BE2C (cell line): ENCODE measurements at regions not wholly inside any gene's neighbourhood (a gene's known extent, or its start where the extent isn't known, plus 50 kb on each side); places are given as distances from the start of the nearest gene placed in this dataset.

Experiments
- DNase-seq: peaks from one replicate; pipeline ENCODE4 v3.0.0-alpha.2; 2020
- H3K27me3 ChIP-seq: fragments of 250-450 bp; sonication (Bioruptor Pico); 2 replicates; pipeline ENCODE4 v1.5.1; 2020; ENCODE audit warnings: mild to moderate bottlenecking
- H3K36me3 ChIP-seq: fragments of 250-450 bp; sonication (Bioruptor Pico); 2 replicates; pipeline ENCODE4 v1.5.1; 2020; ENCODE audit warnings: mild to moderate bottlenecking
- H3K4me1 ChIP-seq: fragments of 250-450 bp; sonication (Bioruptor Pico); 2 replicates; pipeline ENCODE4 v1.5.1; 2020
- H3K4me3 ChIP-seq: 2 replicates; pipeline ENCODE4 v1.5.1; 2011; ENCODE audit warnings: low read depth, low read length
- H3K9me3 ChIP-seq: fragments of 250-450 bp; sonication (Bioruptor Pico); 2 replicates; pipeline ENCODE4 v1.5.1; 2020
- TF ChIP-seq, protein P1 (sequence below): IDR thresholded peaks from 2 replicates; pipeline ENCODE4 v1.5.1; 2012; ENCODE audit warnings: mild to moderate bottlenecking, low read depth, low read length

DNA sequence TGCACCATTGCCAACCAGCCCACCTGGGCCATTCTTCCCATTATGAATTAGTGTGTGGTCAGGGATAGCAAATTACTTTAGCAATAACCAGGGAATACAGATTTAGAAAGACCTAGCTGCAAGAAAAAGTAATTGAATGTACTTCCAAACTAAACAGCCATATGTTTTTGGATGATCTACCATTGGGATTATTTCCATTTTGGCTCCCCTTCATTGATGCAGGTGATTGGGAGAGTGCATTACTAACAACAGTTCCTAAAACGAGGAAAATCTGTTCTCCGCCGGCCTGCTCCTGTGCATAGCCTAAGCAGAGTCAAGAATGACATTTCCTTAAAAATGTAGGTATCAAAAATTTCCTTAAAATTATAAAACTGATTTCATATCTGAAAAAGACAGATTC, 58.5 kb downstream of the MAIP1 start:
- TF ChIP-seq, protein P1, sequence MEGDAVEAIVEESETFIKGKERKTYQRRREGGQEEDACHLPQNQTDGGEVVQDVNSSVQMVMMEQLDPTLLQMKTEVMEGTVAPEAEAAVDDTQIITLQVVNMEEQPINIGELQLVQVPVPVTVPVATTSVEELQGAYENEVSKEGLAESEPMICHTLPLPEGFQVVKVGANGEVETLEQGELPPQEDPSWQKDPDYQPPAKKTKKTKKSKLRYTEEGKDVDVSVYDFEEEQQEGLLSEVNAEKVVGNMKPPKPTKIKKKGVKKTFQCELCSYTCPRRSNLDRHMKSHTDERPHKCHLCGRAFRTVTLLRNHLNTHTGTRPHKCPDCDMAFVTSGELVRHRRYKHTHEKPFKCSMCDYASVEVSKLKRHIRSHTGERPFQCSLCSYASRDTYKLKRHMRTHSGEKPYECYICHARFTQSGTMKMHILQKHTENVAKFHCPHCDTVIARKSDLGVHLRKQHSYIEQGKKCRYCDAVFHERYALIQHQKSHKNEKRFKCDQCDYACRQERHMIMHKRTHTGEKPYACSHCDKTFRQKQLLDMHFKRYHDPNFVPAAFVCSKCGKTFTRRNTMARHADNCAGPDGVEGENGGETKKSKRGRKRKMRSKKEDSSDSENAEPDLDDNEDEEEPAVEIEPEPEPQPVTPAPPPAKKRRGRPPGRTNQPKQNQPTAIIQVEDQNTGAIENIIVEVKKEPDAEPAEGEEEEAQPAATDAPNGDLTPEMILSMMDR = no peak
- DNase-seq = no peak

DNA sequence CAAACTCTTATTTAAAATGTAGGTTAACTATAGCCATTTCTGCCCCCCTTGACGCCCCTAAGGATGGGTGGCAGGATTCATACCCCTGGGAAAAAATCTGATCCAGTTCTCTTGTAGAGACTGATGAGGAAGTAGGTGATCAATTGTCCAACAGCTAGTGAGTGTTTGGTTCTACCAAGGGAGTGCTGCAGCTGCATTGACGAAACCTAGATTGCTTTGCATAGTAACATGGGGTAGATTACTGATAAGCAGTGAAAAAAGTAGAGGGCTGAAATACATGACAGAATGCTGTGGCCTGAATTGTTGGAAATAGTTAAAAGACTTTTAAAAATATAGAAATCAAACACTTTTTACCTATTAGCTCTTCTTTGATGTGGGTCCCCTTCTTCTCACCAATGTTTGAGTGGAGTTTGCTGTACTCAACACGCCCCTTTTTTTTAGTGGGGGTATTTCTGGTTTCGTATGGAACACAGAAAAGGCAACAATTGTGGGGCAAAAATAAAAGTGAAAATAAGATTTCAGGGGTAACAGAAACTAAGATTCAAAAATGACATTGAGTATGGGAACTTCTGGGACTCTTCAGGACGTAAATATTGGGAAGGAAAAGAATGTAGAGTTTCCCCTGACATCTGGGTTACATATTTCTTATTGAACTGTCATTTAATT, 66.2 kb downstream of the MAIP1 start:
- no peaks in the 10 kb centered on the region for H3K9me3 ChIP-seq
- H3K27me3 ChIP-seq = no peaks in the 10 kb centered on the region
- H3K36me3 ChIP-seq = no peaks in the 10 kb centered on the region
- H3K4me1 ChIP-seq = no peaks in the 10 kb centered on the region
- TF ChIP-seq, protein P1 = no peak
- DNase-seq = no peak
- no peak overlapping the region for H3K4me3 ChIP-seq

More for the DNA sequence above, 58.5 kb downstream of the MAIP1 start:
- Histone ChIP-seq H3K27me3 (no peaks in the 10 kb centered on the region), H3K4me3 (no peak overlapping the region), H3K36me3 (no peaks in the 10 kb centered on the region), H3K4me1 (no peaks in the 10 kb centered on the region), H3K9me3 (no peaks in the 10 kb centered on the region)

DNA sequence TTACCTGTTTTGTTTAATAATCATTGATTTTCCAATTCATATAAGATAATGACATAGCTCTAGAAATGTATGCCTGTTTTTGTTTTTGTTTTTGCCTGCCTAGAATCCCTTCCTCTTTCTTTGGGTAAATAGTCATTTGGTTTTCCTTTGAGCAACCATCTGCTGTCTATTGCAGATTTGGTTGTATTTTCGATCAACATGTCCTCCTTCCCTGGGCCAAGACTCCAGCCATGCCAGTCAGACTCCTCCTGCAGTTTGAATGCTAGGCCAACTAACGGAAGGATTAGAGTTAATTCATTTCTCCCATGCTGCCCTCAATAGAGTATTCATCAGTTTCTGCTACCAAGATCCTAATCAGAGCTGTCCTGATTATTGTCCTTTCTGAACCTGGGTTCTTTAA, 67.1 kb downstream of the MAIP1 start:
- Histone ChIP-seq H3K4me3 (no peak overlapping the region), H3K27me3 (no peaks in the 10 kb centered on the region), H3K4me1 (no peaks in the 10 kb centered on the region), H3K9me3 (no peaks in the 10 kb centered on the region), H3K36me3 (no peaks in the 10 kb centered on the region)
- DNase-seq = no peak
- TF ChIP-seq, protein P1 = no peak

DNA sequence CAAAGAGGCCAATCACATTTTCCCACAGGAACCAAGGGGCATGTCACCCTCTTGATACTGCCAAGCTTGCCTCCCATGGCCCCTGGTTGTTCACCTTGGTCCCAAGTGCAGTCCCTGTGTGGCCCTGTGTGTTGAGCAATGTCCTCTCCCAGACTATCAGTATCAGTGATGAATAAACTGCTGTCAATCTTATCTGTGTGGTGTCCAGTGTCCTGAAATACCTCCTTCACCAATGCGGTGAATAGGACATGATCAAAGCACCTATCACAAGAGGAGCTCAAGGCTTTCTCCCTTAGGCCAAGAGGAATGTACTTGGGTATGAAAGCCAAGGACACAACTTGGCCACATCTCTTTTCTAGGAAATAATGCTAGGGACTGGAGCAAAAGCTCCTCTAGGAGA, 68.2 kb downstream of the MAIP1 start:
- DNase-seq = no peak
- Histone ChIP-seq H3K4me1 (no peaks in the 10 kb centered on the region), H3K9me3 (no peaks in the 10 kb centered on the region), H3K4me3 (no peak overlapping the region), H3K36me3 (no peaks in the 10 kb centered on the region), H3K27me3 (no peaks in the 10 kb centered on the region)
- TF ChIP-seq, protein P1 = no peak

DNA sequence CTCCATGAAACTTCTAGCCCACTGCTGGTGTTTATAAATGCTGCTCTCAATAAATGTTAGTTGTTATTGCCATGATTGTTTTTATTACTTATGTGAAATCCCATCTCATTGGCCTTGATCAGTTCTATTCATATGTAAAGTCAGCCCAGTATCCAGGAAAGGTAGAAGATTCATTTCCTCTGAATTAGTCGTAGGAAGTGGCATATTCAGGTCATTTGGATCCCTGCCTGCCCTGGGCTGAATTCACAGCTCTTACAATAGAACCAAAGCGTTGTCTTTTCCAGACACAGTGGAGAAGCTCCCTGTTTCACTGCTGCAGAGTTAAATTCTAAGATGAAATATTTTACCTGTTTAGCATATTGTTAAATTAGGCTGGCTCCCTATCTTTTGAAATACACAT, 70.3 kb downstream of the MAIP1 start:
- Histone ChIP-seq H3K4me3 (no peak overlapping the region), H3K9me3 (no peaks in the 10 kb centered on the region)
- TF ChIP-seq, protein P1 = no peak

DNA sequence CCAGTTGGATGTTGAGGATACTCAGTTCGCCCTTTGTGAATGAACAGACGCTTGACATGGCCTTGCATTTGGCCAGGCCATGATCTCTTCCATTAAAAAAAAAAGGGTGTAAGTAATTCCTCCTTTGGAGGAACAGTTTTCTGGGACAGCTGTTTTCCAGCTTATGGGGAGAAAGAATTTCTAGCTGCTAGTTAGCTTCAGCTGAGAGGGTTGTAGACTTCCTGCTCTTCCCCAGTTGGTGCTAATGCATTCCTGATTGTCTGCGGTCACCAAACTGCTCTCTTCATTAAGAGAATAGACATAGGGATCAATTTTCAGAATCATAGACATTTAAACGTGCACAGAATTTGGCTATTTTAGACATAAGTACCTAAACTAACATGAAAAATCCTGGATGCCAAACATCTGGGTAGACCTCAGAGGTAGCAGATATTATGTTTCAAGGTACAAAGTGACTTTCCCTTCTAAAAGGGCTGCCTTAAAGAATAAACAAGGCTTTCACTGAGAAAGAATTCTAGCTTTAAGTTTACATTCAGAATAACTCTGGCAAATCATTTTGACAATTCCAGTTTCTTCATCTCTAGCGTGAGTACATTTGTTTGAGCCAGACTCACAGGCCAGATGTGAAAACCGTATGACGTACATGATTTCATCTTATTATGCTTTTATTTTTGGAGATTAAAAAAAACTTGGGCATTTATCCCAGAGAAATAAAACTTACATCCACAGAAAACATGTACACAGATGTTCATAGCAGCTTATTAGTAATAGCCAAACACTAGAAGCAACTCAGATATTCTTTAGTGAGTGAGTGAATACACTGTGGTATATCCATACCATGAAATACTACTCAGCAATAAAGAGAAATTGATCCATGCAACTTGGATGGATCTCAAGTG, 71.2 kb downstream of the MAIP1 start:
- Histone ChIP-seq H3K36me3 (no peaks in the 10 kb centered on the region), H3K27me3 (no peaks in the 10 kb centered on the region), H3K4me3 (no peak overlapping the region), H3K4me1 (no peaks in the 10 kb centered on the region), H3K9me3 (no peaks in the 10 kb centered on the region)
- DNase-seq = no peak
- TF ChIP-seq, protein P1 = no peak

More for the DNA sequence above, 70.3 kb downstream of the MAIP1 start:
- no peaks in the 10 kb centered on the region for H3K27me3 ChIP-seq
- no peaks in the 10 kb centered on the region for H3K36me3 ChIP-seq
- no peak for DNase-seq
- H3K4me1 ChIP-seq = no peaks in the 10 kb centered on the region
